Fibroblast of lung (primary cell): ENCODE measurements at regions not wholly inside any gene's neighbourhood (a gene's known extent, or its start where the extent isn't known, plus 50 kb on each side); places are given as distances from the start of the nearest gene placed in this dataset.
"Not testable (repeated sequence)": the region's sequence is repeated elsewhere in the genome, so short reads cannot be mapped to it uniquely, and the experiment has no call there.

Experiments
- CTCF ChIP-seq, 2 donors: IDR thresholded peaks in 1 of 2; conservative IDR thresholded peaks in 1 of 2; 1 replicate in 1 of 2; 2 replicates in 1 of 2; pipeline ENCODE4 v1.5.1; 2011 to 2012; ENCODE audit warnings: low read length in 2 of 2, control low read depth in 1 of 2, inconsistent platforms in 1 of 2, low read depth in 1 of 2, mild to moderate bottlenecking in 1 of 2
- EZH2 ChIP-seq: IDR thresholded peaks from 2 replicates; pipeline ENCODE4 v1.5.1; 2012; ENCODE audit warnings: low read length, control low read depth, mild to moderate bottlenecking; ENCODE audit errors: missing control alignments

- not testable (repeated sequence) for TF ChIP-seq CTCF (conservative IDR thresholded peaks at IDR 0.05 in 1 of 2, IDR thresholded peaks at IDR 0.05 in 1 of 2; ENCODE audit: low read depth in 1 of 2, low read length in 2 of 2); EZH2
These were observed 244.5 kb upstream of the TRIB2 start for GRCh38 chr2:12472265-12472664.
